Endothelial cell of umbilical vein (primary cell): ENCODE measurements at regions not wholly inside any gene's neighbourhood (a gene's known extent, or its start where the extent isn't known, plus 50 kb on each side); places are given as distances from the start of the nearest gene placed in this dataset.

Experiments
- CTCF ChIP-seq, 2 donors: IDR thresholded peaks; 1 replicate in 1 of 2; 2 replicates in 1 of 2; pipeline ENCODE4 v1.5.1; 2011; ENCODE audit warnings: low read length in 2 of 2, mild to moderate bottlenecking in 2 of 2, moderate library complexity in 2 of 2, control low read depth in 1 of 2, inconsistent platforms in 1 of 2, low read depth in 1 of 2; ENCODE audit not compliant: insufficient read depth in 1 of 2; ENCODE audit errors: extremely low read depth in 1 of 2
- JUN ChIP-seq: IDR thresholded peaks from 2 replicates; pipeline ENCODE4 v1.6.1; 2011; ENCODE audit warnings: borderline replicate concordance, low read depth; ENCODE audit not compliant: insufficient read length, insufficient read depth

GRCh38 chr20:58577139-58577806, 62.1 kb upstream of the APCDD1L start:
- TF ChIP-seq JUN (no peak), CTCF (IDR thresholded peaks at IDR 0.05; ENCODE audit: extremely low read depth in 1 of 2, insufficient read depth in 1 of 2, low read depth in 1 of 2, low read length in 2 of 2) (no peak)
